CD4-positive, CD25-positive, alpha-beta regulatory T cell (primary cell): ENCODE measurements at regions not wholly inside any gene's neighbourhood (a gene's known extent, or its start where the extent isn't known, plus 50 kb on each side); places are given as distances from the start of the nearest gene placed in this dataset.
A peak's percentile ranks its signal among the peaks of the same experiment; 100 is the strongest.

ENCODE experiments used
- ATAC-seq, 2 donors: fragments of 150-1000 bp; cut with Tn5 transposase; one replicate each; pipeline ENCODE4 v1.10.0; 2021; ENCODE audit warnings: low read depth in 2 of 2, moderate number of reproducible peaks in 2 of 2, moderate library complexity in 1 of 2
- DNase-seq, 3 donors: peaks; one replicate each; pipeline versions ENCODE4 v3.0.0 to v3.0.0-alpha.2; 2012 to 2022; ENCODE audit warnings: mixed read lengths in 1 of 3
- H3K27ac ChIP-seq: one replicate; pipeline ENCODE4 v1.7.0; 2013; ENCODE audit warnings: mild to moderate bottlenecking, low read length; ENCODE audit not compliant: insufficient read depth, poor library complexity, severe bottlenecking
- H3K27me3 ChIP-seq: one replicate; pipeline ENCODE4 v1.7.0; 2013; ENCODE audit warnings: low read length; ENCODE audit not compliant: control insufficient read depth, insufficient read depth
- H3K36me3 ChIP-seq: one replicate; pipeline ENCODE4 v1.7.0; 2013; ENCODE audit warnings: mild to moderate bottlenecking, low read length, moderate library complexity; ENCODE audit not compliant: control insufficient read depth, insufficient read depth
- H3K4me1 ChIP-seq: 2 replicates; pipeline ENCODE4 v1.7.0; 2013; ENCODE audit warnings: mild to moderate bottlenecking, low read length; ENCODE audit not compliant: insufficient read depth, control insufficient read depth, poor library complexity, severe bottlenecking
- H3K4me3 ChIP-seq: one replicate; pipeline ENCODE4 v1.7.0; 2013; ENCODE audit warnings: low read depth, mild to moderate bottlenecking, low read length, moderate library complexity
- H3K9me3 ChIP-seq, 2 experiments: 1 replicate in 1 of 2; 2 replicates in 1 of 2; pipeline ENCODE4 v1.7.0; 2013; ENCODE audit warnings: low read length in 2 of 2, mild to moderate bottlenecking in 1 of 2, moderate library complexity in 1 of 2; ENCODE audit not compliant: control insufficient read depth in 2 of 2
- H3K27ac Mint-ChIP-seq, 3 donors: one replicate each; pipeline ENCODE4 v1.8.0; 2020 to 2022; ENCODE audit warnings: mild to moderate bottlenecking in 3 of 3, mixed read lengths in 3 of 3, moderate library complexity in 2 of 3
- H3K27me3 Mint-ChIP-seq: one replicate; pipeline ENCODE4 v1.8.0; 2022; ENCODE audit warnings: mild to moderate bottlenecking, mixed read lengths
- H3K36me3 Mint-ChIP-seq: one replicate; pipeline ENCODE4 v1.8.0; 2020; ENCODE audit warnings: mixed read lengths
- H3K4me1 Mint-ChIP-seq, 4 donors: one replicate each; pipeline ENCODE4 v1.8.0; 2020 to 2022; ENCODE audit warnings: mixed read lengths in 4 of 4, mild to moderate bottlenecking in 1 of 4
- H3K4me3 Mint-ChIP-seq, 4 donors: one replicate each; pipeline ENCODE4 v1.8.0; 2020 to 2022; ENCODE audit warnings: mild to moderate bottlenecking in 4 of 4, mixed read lengths in 4 of 4, moderate library complexity in 3 of 4
- H3K9me3 Mint-ChIP-seq, 7 donors: one replicate each; pipeline ENCODE4 v1.8.0; 2020 to 2022; ENCODE audit warnings: mixed read lengths in 7 of 7, mild to moderate bottlenecking in 3 of 7, moderate library complexity in 2 of 7

DNA sequence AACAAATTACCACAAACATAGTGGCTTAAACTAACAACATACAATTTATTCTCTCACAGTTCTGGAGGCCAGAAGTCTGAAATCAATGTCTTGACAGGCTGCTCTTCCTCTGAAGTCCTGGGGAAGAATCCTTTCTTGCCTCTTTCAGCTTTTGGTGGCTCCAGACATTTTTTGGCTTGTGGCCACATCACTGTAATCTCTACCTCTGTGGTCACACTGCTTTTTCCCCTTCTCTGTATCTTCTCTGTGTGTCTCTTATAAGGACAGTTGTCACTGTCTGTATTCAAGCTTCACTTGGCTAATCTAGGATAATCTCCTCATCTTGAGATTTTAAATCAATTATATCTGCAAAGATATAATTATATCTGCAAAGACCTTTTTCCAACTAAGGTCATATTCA lies 80.3 kb upstream of the ABHD2 start:
- H3K4me1 Mint-ChIP-seq = peaks cover 0 to 5% (median under 1%) of the 10 kb centered on the region in 4 donors
- Histone ChIP-seq H3K4me1 (no peaks in the 10 kb centered on the region), H3K27ac (no peak overlapping the region), H3K36me3 (no peaks in the 10 kb centered on the region), H3K27me3 (peaks cover 2% of the 10 kb centered on the region), H3K9me3 (no peaks in the 10 kb centered on the region), H3K4me3 (no peak overlapping the region)
- H3K9me3 Mint-ChIP-seq = peaks cover 0 to 5% (median 0%) of the 10 kb centered on the region in 7 donors
- H3K27me3 Mint-ChIP-seq = peaks cover 48% of the 10 kb centered on the region
- no peak overlapping the region for H3K27ac Mint-ChIP-seq
- DNase-seq (no peak), ATAC-seq (no peak)
- H3K36me3 Mint-ChIP-seq = no peaks in the 10 kb centered on the region
- H3K4me3 Mint-ChIP-seq = no peak overlapping the region

DNA sequence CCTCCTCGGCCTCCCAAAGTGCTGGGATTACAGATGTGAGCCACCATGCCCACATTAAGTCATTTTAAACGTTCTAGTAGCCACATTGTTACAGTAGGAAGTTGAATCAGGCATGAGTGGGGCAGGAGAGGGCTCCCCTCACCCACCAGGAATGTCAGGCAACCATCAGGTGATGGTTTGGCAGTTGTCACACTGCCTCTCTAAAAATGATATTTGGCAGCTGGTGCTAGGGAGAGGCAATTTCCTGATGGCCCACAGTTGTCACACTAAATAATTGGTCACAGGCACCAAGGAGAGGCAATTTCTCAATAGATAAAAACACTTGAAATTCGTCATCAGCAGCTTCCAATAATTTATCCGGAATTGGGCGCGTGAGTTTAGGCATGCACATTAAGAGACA lies 79.2 kb upstream of the ABHD2 start:
- H3K4me3 ChIP-seq = no peak overlapping the region
- Mint-ChIP-seq H3K27me3 (peaks cover 52% of the 10 kb centered on the region), H3K9me3 (peaks cover 0 to 5% (median 0%) of the 10 kb centered on the region in 7 donors), H3K4me1 (peaks cover 0 to 5% (median under 1%) of the 10 kb centered on the region in 4 donors), H3K27ac (no peak overlapping the region), H3K36me3 (no peaks in the 10 kb centered on the region), H3K4me3 (no peak overlapping the region)
- no peak for DNase-seq
- H3K27ac ChIP-seq = no peak overlapping the region
- peaks cover 4% of the 10 kb centered on the region for H3K27me3 ChIP-seq
- no peaks in the 10 kb centered on the region for H3K9me3 ChIP-seq
- no peaks in the 10 kb centered on the region for H3K36me3 ChIP-seq
- no peak for ATAC-seq
- no peaks in the 10 kb centered on the region for H3K4me1 ChIP-seq

DNA sequence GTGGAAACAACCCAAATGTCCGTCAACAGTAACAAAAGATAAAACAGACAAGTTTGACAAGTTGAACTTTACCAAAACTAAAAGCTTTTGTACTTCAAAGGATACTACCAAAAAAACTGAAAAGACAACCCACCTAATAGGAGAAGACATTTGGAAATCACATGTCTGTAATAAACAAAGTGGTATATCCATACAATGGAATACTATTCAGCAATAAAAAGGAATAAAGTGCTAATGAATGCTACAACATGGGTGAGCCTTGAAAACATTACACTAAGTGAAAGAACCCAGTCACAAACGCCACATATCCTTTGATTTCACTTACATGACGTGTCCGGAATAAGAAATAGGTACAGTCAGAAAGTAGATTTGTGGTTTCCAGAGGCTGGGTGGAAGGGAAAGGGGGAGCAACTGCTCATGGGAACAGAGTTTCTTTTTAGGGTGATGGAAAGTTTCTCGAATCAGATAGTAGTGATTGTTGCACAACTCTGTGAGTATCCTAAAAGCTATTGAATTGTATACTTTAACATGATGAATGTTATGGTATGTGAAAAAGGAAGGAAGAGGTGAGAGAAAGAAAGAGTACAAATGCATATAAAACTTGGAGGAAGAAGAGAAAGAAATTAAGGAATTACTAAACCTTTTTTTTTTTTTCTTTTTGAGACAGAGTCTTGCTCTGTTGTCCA lies 72.7 kb upstream of the ABHD2 start:
- Histone ChIP-seq H3K9me3 (peaks cover 0 to 3% of the 10 kb centered on the region in 2 experiments), H3K4me3 (no peak overlapping the region), H3K4me1 (peaks cover 11% of the 10 kb centered on the region), H3K36me3 (no peaks in the 10 kb centered on the region), H3K27ac (no peak overlapping the region), H3K27me3 (peaks cover 8% of the 10 kb centered on the region)
- H3K27ac Mint-ChIP-seq = no peak overlapping the region
- DNase-seq (no peak), ATAC-seq (no peak)
- H3K4me3 Mint-ChIP-seq = peak overlapping the region in 1 of 4 donors; percentile 7
- H3K9me3 Mint-ChIP-seq = peaks cover 0 to 5% (median 0%) of the 10 kb centered on the region in 7 donors
- peaks cover 56% of the 10 kb centered on the region for H3K27me3 Mint-ChIP-seq
- H3K4me1 Mint-ChIP-seq = peaks cover 5 to 25% (median 13%) of the 10 kb centered on the region in 4 donors
- no peaks in the 10 kb centered on the region for H3K36me3 Mint-ChIP-seq

DNA sequence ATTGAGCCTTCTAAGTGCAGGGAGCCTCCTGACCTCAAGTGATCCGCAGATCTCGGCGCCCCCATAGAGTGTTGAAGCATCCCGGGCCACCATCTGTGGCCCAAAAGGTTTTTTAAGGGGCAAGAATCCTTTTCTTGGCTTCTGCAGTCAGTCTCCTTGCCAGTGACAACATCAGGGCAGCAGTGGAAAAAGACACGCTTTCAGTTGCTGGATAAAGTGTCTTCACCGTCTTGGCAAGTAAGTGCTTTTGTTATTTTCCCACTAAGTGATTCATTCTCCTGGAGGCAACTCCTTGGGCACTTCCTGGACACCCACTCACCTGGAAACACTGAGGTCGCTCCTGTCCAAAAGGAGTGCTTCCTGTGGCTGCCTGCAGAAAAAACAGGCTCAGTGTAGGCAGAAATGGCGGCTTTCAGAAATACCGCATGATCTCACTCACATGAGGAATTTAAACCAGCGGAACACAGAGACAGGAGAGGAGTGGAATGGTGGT lies 71.7 kb upstream of the ABHD2 start:
- Mint-ChIP-seq H3K27me3 (peaks cover 57% of the 10 kb centered on the region), H3K9me3 (peaks cover 0 to 5% (median 0%) of the 10 kb centered on the region in 7 donors), H3K27ac (peak overlapping the region in 2 of 3 donors; percentile 72 to 90), H3K4me3 (peak overlapping the region in 3 of 4 donors; percentile 4 to 15 (median 4)), H3K36me3 (no peaks in the 10 kb centered on the region), H3K4me1 (peaks cover 5 to 25% (median 13%) of the 10 kb centered on the region in 4 donors)
- Histone ChIP-seq H3K36me3 (no peaks in the 10 kb centered on the region), H3K9me3 (peaks cover 0 to 3% of the 10 kb centered on the region in 2 experiments), H3K4me3 (no peak overlapping the region), H3K27ac (no peak overlapping the region), H3K27me3 (peaks cover 8% of the 10 kb centered on the region), H3K4me1 (peaks cover 11% of the 10 kb centered on the region)
- ATAC-seq = no peak
- DNase-seq = no peak

DNA sequence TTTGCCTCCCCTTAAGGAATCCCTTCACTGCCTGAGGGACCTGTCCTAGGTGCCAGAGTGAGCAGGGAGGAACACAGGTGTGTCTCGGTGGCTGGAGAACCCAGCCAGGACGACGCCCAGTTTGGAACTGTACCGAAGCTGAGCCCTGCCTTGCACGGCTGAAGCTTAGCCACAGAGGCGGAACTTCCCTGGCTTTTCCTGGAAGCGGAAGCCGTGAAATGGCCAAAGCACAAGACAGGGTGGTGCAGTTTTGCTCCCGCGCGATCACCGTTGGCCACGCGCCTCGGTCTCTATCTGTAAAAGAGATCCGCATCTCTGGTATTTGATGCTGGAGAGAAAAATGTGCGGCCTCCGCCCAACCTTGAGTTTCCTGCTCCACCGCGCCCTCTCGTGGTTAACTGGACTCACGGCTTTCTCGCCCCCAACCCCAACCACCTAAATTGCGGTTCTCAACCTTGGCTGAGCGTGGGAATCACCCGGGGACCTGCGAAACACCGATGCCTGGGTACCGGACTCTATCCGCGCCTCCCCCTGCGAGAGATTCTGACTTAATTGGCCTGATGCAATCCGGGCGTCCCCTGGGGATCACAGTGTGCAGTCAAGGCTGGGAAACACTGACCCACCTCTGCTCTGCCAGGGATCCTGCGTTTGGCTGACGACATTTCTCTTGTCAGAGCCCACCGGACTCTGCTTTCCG lies 70.7 kb upstream of the ABHD2 start:
- peaks cover 8% of the 10 kb centered on the region for H3K27me3 ChIP-seq
- peaks cover 0 to 3% of the 10 kb centered on the region in 2 experiments for H3K9me3 ChIP-seq
- peak; percentile 70 to 89 (median 83) for DNase-seq
- no peak overlapping the region for H3K27ac ChIP-seq
- peak overlapping the region; percentile 37 for H3K4me3 ChIP-seq
- Mint-ChIP-seq H3K4me3 (peak overlapping the region in 3 of 4 donors; percentile 64 to 75 (median 70)), H3K4me1 (peaks cover 5 to 25% (median 13%) of the 10 kb centered on the region in 4 donors), H3K36me3 (no peaks in the 10 kb centered on the region), H3K27me3 (peaks cover 55% of the 10 kb centered on the region), H3K27ac (peak overlapping the region in 2 of 3 donors; percentile 85 to 90), H3K9me3 (peaks cover 0 to 4% (median 0%) of the 10 kb centered on the region in 7 donors)
- no peaks in the 10 kb centered on the region for H3K36me3 ChIP-seq
- peaks cover 11% of the 10 kb centered on the region for H3K4me1 ChIP-seq
- ATAC-seq = peak; percentile 86 to 89

DNA sequence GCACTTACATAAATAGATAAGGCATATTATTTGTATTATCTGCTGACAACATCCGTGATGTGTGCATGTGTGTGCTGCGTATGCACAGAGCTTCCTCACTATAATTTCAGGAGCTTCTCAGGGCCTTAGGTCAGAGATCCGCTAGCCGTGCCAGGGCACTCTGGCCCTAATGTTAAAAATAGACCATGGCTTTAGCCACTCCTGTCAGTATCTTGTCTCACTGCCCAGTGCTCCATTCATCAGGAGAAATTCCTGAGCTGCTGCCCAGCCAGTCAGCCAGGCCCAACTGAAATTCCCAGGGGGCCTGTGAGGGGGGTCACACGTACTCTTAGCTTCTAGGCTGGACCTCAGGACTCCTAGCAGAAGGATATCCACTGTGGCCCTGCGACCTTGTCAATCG lies 70.0 kb upstream of the ABHD2 start:
- Mint-ChIP-seq H3K9me3 (peaks cover 0 to 4% (median 0%) of the 10 kb centered on the region in 7 donors), H3K36me3 (no peaks in the 10 kb centered on the region), H3K4me1 (peaks cover 5 to 25% (median 13%) of the 10 kb centered on the region in 4 donors), H3K27me3 (peaks cover 51% of the 10 kb centered on the region), H3K4me3 (peak overlapping the region in 2 of 4 donors; percentile 64 to 75), H3K27ac (peak overlapping the region in 1 of 3 donors; percentile 90)
- no peak overlapping the region for H3K27ac ChIP-seq
- H3K4me1 ChIP-seq = peaks cover 11% of the 10 kb centered on the region
- peaks cover 6% of the 10 kb centered on the region for H3K27me3 ChIP-seq
- H3K36me3 ChIP-seq = no peaks in the 10 kb centered on the region
- ATAC-seq = no peak
- no peak overlapping the region for H3K4me3 ChIP-seq
- peaks cover 0 to 3% of the 10 kb centered on the region in 2 experiments for H3K9me3 ChIP-seq
- DNase-seq = no peak

DNA sequence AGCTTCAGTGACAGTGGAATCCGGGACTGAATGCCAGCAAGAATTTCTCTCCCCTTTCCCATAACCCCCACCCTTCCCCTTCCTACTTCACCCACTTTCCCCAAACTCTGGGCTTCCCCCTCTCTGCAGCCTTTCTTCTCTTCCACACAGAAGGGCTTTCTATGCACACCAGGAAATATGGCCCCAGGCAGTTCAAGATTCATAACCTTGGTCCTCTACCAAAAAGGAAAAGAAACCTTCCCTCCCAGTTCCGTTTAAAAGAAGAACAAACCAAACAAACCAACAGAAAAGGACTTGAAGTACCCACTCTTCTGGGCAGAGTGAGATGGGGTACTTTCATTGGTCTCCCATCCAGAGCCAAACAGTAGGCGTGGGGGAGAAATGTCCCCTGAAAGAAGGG lies 68.8 kb upstream of the ABHD2 start:
- H3K36me3 ChIP-seq = no peaks in the 10 kb centered on the region
- H3K27me3 ChIP-seq = peaks cover 6% of the 10 kb centered on the region
- H3K27me3 Mint-ChIP-seq = peaks cover 52% of the 10 kb centered on the region
- peaks cover 11% of the 10 kb centered on the region for H3K4me1 ChIP-seq
- H3K36me3 Mint-ChIP-seq = no peaks in the 10 kb centered on the region
- no peak overlapping the region for H3K4me3 ChIP-seq
- no peak overlapping the region for H3K4me3 Mint-ChIP-seq
- H3K9me3 ChIP-seq = peaks cover 0 to 3% of the 10 kb centered on the region in 2 experiments
- DNase-seq = no peak
- ATAC-seq = no peak
- H3K4me1 Mint-ChIP-seq = peaks cover 5 to 25% (median 13%) of the 10 kb centered on the region in 4 donors
- H3K9me3 Mint-ChIP-seq = peaks cover 0 to 7% (median 0%) of the 10 kb centered on the region in 7 donors
- H3K27ac Mint-ChIP-seq = peak overlapping the region in 1 of 3 donors; percentile 74
- H3K27ac ChIP-seq = no peak overlapping the region
